ENCODE measurements at regions not wholly inside any gene's neighbourhood (a gene's known extent, or its start where the extent isn't known, plus 50 kb on each side); places are given as distances from the start of the nearest gene placed in this dataset.

GRCh38 chr21:31530897-31531705 is 128.4 kb upstream of the SOD1 start:
- Histone ChIP-seq H3K27me3 (no peaks in the 10 kb centered on the region), H3K4me1 (no peaks in the 10 kb centered on the region), H3K36me3 (no peaks in the 10 kb centered on the region), H3K4me3 (no peak overlapping the region), H3K27ac (no peak overlapping the region), H3K9me3 (no peaks in the 10 kb centered on the region)
- ATAC-seq (no peak), DNase-seq (no peak)
- intact Hi-C loops (cut with DNase I): no loop called here
- TF ChIP-seq POLR2A (IDR thresholded peaks at IDR 0.05): no peak
- no peak for TF ChIP-seq CTCF (IDR thresholded peaks at IDR 0.05)
- 57 to 63% (median 61%) methylated on average over 10 of the region's 10 CpGs for WGBS, 4 donors

GRCh38 chr21:31530364-31530763 is 129.1 kb upstream of the SOD1 start:
- Histone ChIP-seq H3K4me1 (no peaks in the 10 kb centered on the region), H3K9me3 (no peaks in the 10 kb centered on the region), H3K4me3 (no peak overlapping the region), H3K27ac (no peak overlapping the region), H3K36me3 (no peaks in the 10 kb centered on the region), H3K27me3 (no peaks in the 10 kb centered on the region)
- ATAC-seq: no peak
- no peak for TF ChIP-seq CTCF (IDR thresholded peaks at IDR 0.05)
- TF ChIP-seq POLR2A (IDR thresholded peaks at IDR 0.05): no peak
- 82 to 91% (median 83%) methylated on average over 9 of the region's 9 CpGs for WGBS, 4 donors
- DNase-seq: no peak
- intact Hi-C loops (cut with DNase I): no loop called here

GRCh38 chr21:31529406-31529805 is 130.1 kb upstream of the SOD1 start:
- TF ChIP-seq POLR2A (IDR thresholded peaks at IDR 0.05) (no peak), CTCF (IDR thresholded peaks at IDR 0.05) (no peak)
- ATAC-seq (no peak), DNase-seq (no peak)
- Histone ChIP-seq H3K9me3 (no peaks in the 10 kb centered on the region), H3K4me1 (no peaks in the 10 kb centered on the region), H3K27ac (no peak overlapping the region), H3K27me3 (no peaks in the 10 kb centered on the region), H3K36me3 (no peaks in the 10 kb centered on the region), H3K4me3 (no peak overlapping the region)
- WGBS, 4 donors: 32 to 66% (median 54%) methylated on average over 1 of the region's 1 CpG
- intact Hi-C loops (cut with DNase I): loop anchor here in 1 of 10 donors (10.0 kb wide), 1 partner anchor 65 kb away; no protein-coding TSS in a partner anchor

- Histone ChIP-seq H3K9me3 (no peaks in the 10 kb centered on the region), H3K27ac (no peak overlapping the region), H3K4me3 (no peak overlapping the region), H3K36me3 (no peaks in the 10 kb centered on the region), H3K4me1 (no peaks in the 10 kb centered on the region), H3K27me3 (no peaks in the 10 kb centered on the region)
- intact Hi-C loops (cut with DNase I): loop anchor here in 1 of 10 donors (10.0 kb wide), 1 partner anchor 61 kb away; no protein-coding TSS in a partner anchor
- DNase-seq (no peak), ATAC-seq (no peak)
- WGBS, 4 donors: 63 to 78% (median 66%) methylated on average over 4 of the region's 4 CpGs
- no peak for TF ChIP-seq POLR2A (IDR thresholded peaks at IDR 0.05)
- no peak for TF ChIP-seq CTCF (IDR thresholded peaks at IDR 0.05)
Measured at GRCh38 chr21:31526040-31526439, 133.5 kb upstream of the SOD1 start.
